H9 (cell line): ENCODE measurements at regions not wholly inside any gene's neighbourhood (a gene's known extent, or its start where the extent isn't known, plus 50 kb on each side); places are given as distances from the start of the nearest gene placed in this dataset.

Experiments used
- DNase-seq: peaks from one replicate; pipeline ENCODE4 v3.0.0-alpha.2; 2017
- H2AFZ ChIP-seq: one replicate; pipeline ENCODE4 v1.6.1; 2013; ENCODE audit warnings: mild to moderate bottlenecking, low read length, control low read depth, moderate library complexity
- H2AK5ac ChIP-seq: 2 replicates; pipeline ENCODE4 v1.6.1; 2013; ENCODE audit warnings: low read length, control low read depth, mixed read lengths; ENCODE audit not compliant: insufficient read length
- H2BK120ac ChIP-seq: one replicate; pipeline ENCODE4 v1.6.1; 2013; ENCODE audit warnings: low read depth, mild to moderate bottlenecking, low read length, control low read depth, inconsistent platforms; ENCODE audit not compliant: poor library complexity, severe bottlenecking
- H2BK12ac ChIP-seq: 2 replicates; pipeline ENCODE4 v1.6.1; 2013; ENCODE audit warnings: low read length, control low read depth, mixed read lengths, low read depth; ENCODE audit not compliant: insufficient read length
- H2BK15ac ChIP-seq: 2 replicates; pipeline ENCODE4 v1.6.1; 2013; ENCODE audit warnings: low read depth, low read length, control low read depth
- H2BK20ac ChIP-seq: one replicate; pipeline ENCODE4 v1.6.1; 2013; ENCODE audit warnings: low read depth, mild to moderate bottlenecking, low read length, control low read depth, inconsistent platforms; ENCODE audit not compliant: poor library complexity, severe bottlenecking
- H2BK5ac ChIP-seq: 2 replicates; pipeline ENCODE4 v1.6.1; 2013; ENCODE audit warnings: low read length, control low read depth, mixed read lengths; ENCODE audit not compliant: insufficient read length
- H3K14ac ChIP-seq: 2 replicates; pipeline ENCODE4 v1.6.1; 2013; ENCODE audit warnings: low read length, control low read depth; ENCODE audit not compliant: insufficient read depth
- H3K18ac ChIP-seq: 2 replicates; pipeline ENCODE4 v1.6.1; 2013; ENCODE audit warnings: low read depth, mild to moderate bottlenecking, mixed read lengths, low read length, control low read depth; ENCODE audit not compliant: insufficient read length
- H3K23ac ChIP-seq: 2 replicates; pipeline ENCODE4 v1.6.1; 2013; ENCODE audit warnings: low read length, control low read depth, mixed read lengths, low read depth; ENCODE audit not compliant: insufficient read length
- H3K23me2 ChIP-seq: 2 replicates; pipeline ENCODE4 v1.6.1; 2013; ENCODE audit warnings: low read depth, mild to moderate bottlenecking, mixed read lengths, low read length, control low read depth; ENCODE audit not compliant: insufficient read length, poor library complexity, severe bottlenecking
- H3K27ac ChIP-seq: 2 replicates; pipeline ENCODE4 v1.5.1; 2013; ENCODE audit warnings: low read length, control low read depth, mixed read lengths, low read depth; ENCODE audit not compliant: insufficient read length
- H3K27me3 ChIP-seq: 2 replicates; pipeline ENCODE4 v1.6.1; 2013; ENCODE audit warnings: low read length, control low read depth, inconsistent platforms; ENCODE audit not compliant: insufficient read depth
- H3K4ac ChIP-seq: 2 replicates; pipeline ENCODE4 v1.6.1; 2013; ENCODE audit warnings: low read depth, mild to moderate bottlenecking, control low read depth, inconsistent platforms, low read length, moderate library complexity
- H3K4me1 ChIP-seq: 2 replicates; pipeline ENCODE4 v1.6.1; 2013; ENCODE audit warnings: low read length, control low read depth, inconsistent platforms; ENCODE audit not compliant: insufficient read depth
- H3K4me2 ChIP-seq: 2 replicates; pipeline ENCODE4 v1.6.1; 2013; ENCODE audit warnings: low read length, control low read depth, mixed read lengths; ENCODE audit not compliant: insufficient read length, insufficient read depth
- H3K56ac ChIP-seq: 2 replicates; pipeline ENCODE4 v1.6.1; 2013; ENCODE audit warnings: low read depth, mild to moderate bottlenecking, mixed read lengths, low read length, control low read depth; ENCODE audit not compliant: insufficient read length
- H3K79me1 ChIP-seq: 2 replicates; pipeline ENCODE4 v1.6.1; 2013; ENCODE audit warnings: low read depth, mild to moderate bottlenecking, moderate library complexity, low read length, control low read depth, inconsistent platforms; ENCODE audit not compliant: insufficient read depth, poor library complexity, severe bottlenecking
- H3K79me2 ChIP-seq: 2 replicates; pipeline ENCODE4 v1.6.1; 2013; ENCODE audit warnings: low read length, control low read depth, inconsistent platforms; ENCODE audit not compliant: insufficient read depth
- H3K9ac ChIP-seq: 2 replicates; pipeline ENCODE4 v1.6.1; 2013; ENCODE audit warnings: low read length, control low read depth, mixed read lengths; ENCODE audit not compliant: insufficient read length; ENCODE audit errors: extremely low read depth
- H3K9me3 ChIP-seq: one replicate; pipeline ENCODE4 v1.6.1; 2013; ENCODE audit warnings: low read depth, low read length, inconsistent platforms; ENCODE audit not compliant: control insufficient read depth
- H3T11ph ChIP-seq: one replicate; pipeline ENCODE4 v1.6.1; 2013; ENCODE audit warnings: mild to moderate bottlenecking, low read length, control low read depth, inconsistent platforms
- H4K20me1 ChIP-seq: one replicate; pipeline ENCODE4 v1.6.1; 2013; ENCODE audit not compliant: control insufficient read depth, insufficient read length, insufficient read depth
- H4K5ac ChIP-seq: 2 replicates; pipeline ENCODE4 v1.6.1; 2013; ENCODE audit warnings: low read depth, mild to moderate bottlenecking, mixed read lengths, low read length, control low read depth; ENCODE audit not compliant: insufficient read length
- H4K8ac ChIP-seq: replicated peaks from 2 replicates; pipeline ENCODE4 v1.6.1; 2013; ENCODE audit warnings: low read length, control low read depth, mixed read lengths, low read depth; ENCODE audit not compliant: insufficient read length
- H4K91ac ChIP-seq: 2 replicates; pipeline ENCODE4 v1.6.1; 2013; ENCODE audit warnings: low read depth, mild to moderate bottlenecking, moderate library complexity, mixed read lengths, low read length, control low read depth; ENCODE audit not compliant: insufficient read length
- H3K27ac Mint-ChIP-seq, 3 experiments: 2 replicates in 2 of 3; 3 replicates in 1 of 3; pipeline ENCODE4 v1.8.0; 2020 to 2021; ENCODE audit warnings: mixed read lengths in 3 of 3, mild to moderate bottlenecking in 1 of 3, moderate library complexity in 1 of 3
- H3K27me3 Mint-ChIP-seq: 2 replicates; pipeline ENCODE4 v1.8.0; 2021; ENCODE audit warnings: low read depth, mild to moderate bottlenecking, moderate library complexity, mixed read lengths
- H3K36me3 Mint-ChIP-seq, 3 experiments: 2 replicates in 2 of 3; 3 replicates in 1 of 3; pipeline ENCODE4 v1.8.0; 2020 to 2021; ENCODE audit warnings: low read depth in 3 of 3, mixed read lengths in 3 of 3; ENCODE audit not compliant: insufficient read depth in 1 of 3
- H3K4me1 Mint-ChIP-seq, 2 experiments: 2 replicates each; pipeline ENCODE4 v1.8.0; 2020; ENCODE audit warnings: mixed read lengths in 2 of 2
- H3K4me3 Mint-ChIP-seq, 2 experiments: 2 replicates in 1 of 2; 3 replicates in 1 of 2; pipeline ENCODE4 v1.8.0; 2020 to 2021; ENCODE audit warnings: mild to moderate bottlenecking in 2 of 2, mixed read lengths in 2 of 2, moderate library complexity in 1 of 2
- H3K9me3 Mint-ChIP-seq, 2 experiments: 2 replicates in 1 of 2; 3 replicates in 1 of 2; pipeline ENCODE4 v1.8.0; 2020; ENCODE audit warnings: mild to moderate bottlenecking in 2 of 2, mixed read lengths in 2 of 2, moderate library complexity in 1 of 2
- WGBS: extraction: QIAGEN DNeasy Blood & Tissue Kit; methylation state at CpG from one replicate; pipeline ENCODE4 v1.1.7; 2013; ENCODE audit warnings: missing lambda C conversion rate, low lambda C conversion rate, mixed read lengths; ENCODE audit not compliant: insufficient read length; ENCODE audit errors: extremely low coverage; 5-methylcytosine and 5-hydroxymethylcytosine counted together
- TF ChIP-seq, protein P1 (sequence below): fragments of 200-600 bp; sonication (generic); conservative IDR thresholded peaks from 3 replicates; pipeline ENCODE4 v1.8.0; 2021; ENCODE audit warnings: antibody characterized with exemption, mild to moderate bottlenecking

- Histone ChIP-seq H2BK5ac (no peak overlapping the region), H3K79me1 (no peaks in the 10 kb centered on the region)
- no peak overlapping the region for H3K27ac Mint-ChIP-seq
Measured at GRCh38 chr10:55065185-55065584, 264.2 kb upstream of the PCDH15 start.

More at GRCh38 chr10:55065185-55065584, 264.2 kb upstream of the PCDH15 start:
- Histone ChIP-seq H2AFZ (no peak overlapping the region), H2BK15ac (no peak overlapping the region), H3K4me1 (no peaks in the 10 kb centered on the region), H3K27ac (no peak overlapping the region), H4K8ac (no peak overlapping the region), H4K91ac (no peak overlapping the region), H4K20me1 (no peaks in the 10 kb centered on the region), H3K4me2 (no peak overlapping the region), H3K23me2 (no peaks in the 10 kb centered on the region), H3K18ac (no peak overlapping the region), H3K23ac (no peak overlapping the region), H3T11ph (no peak overlapping the region), H2BK12ac (no peak overlapping the region), H3K4ac (no peak overlapping the region), H3K14ac (no peak overlapping the region), H3K79me2 (no peaks in the 10 kb centered on the region), H3K9ac (no peak overlapping the region), H2BK120ac (no peak overlapping the region), H2AK5ac (no peak overlapping the region), H4K5ac (no peak overlapping the region), H3K56ac (no peak overlapping the region), H2BK20ac (no peak overlapping the region), H3K9me3 (no peaks in the 10 kb centered on the region), H3K27me3 (no peaks in the 10 kb centered on the region)
- Mint-ChIP-seq H3K4me3 (no peak overlapping the region), H3K27me3 (no peaks in the 10 kb centered on the region), H3K36me3 (no peaks in the 10 kb centered on the region; a peak in 1 of 7 replicates), H3K4me1 (no peaks in the 10 kb centered on the region), H3K9me3 (no peaks in the 10 kb centered on the region; a peak in 1 of 5 replicates)
- DNase-seq = no peak
- WGBS = no CpG with 5 or more reads among the region's 1 CpG
- TF ChIP-seq, protein P1, sequence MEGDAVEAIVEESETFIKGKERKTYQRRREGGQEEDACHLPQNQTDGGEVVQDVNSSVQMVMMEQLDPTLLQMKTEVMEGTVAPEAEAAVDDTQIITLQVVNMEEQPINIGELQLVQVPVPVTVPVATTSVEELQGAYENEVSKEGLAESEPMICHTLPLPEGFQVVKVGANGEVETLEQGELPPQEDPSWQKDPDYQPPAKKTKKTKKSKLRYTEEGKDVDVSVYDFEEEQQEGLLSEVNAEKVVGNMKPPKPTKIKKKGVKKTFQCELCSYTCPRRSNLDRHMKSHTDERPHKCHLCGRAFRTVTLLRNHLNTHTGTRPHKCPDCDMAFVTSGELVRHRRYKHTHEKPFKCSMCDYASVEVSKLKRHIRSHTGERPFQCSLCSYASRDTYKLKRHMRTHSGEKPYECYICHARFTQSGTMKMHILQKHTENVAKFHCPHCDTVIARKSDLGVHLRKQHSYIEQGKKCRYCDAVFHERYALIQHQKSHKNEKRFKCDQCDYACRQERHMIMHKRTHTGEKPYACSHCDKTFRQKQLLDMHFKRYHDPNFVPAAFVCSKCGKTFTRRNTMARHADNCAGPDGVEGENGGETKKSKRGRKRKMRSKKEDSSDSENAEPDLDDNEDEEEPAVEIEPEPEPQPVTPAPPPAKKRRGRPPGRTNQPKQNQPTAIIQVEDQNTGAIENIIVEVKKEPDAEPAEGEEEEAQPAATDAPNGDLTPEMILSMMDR = no peak
